Activated CD8-positive, alpha-beta memory T cell treated with anti-CD3 and anti-CD28 coated beads, Interleukin-2, amount 10 ng/mL, durations not matched to agents 7 days and 5 days (primary cell): ENCODE measurements at regions not wholly inside any gene's neighbourhood (a gene's known extent, or its start where the extent isn't known, plus 50 kb on each side); places are given as distances from the start of the nearest gene placed in this dataset.

Source experiments
- ATAC-seq: fragments of 150-1000 bp; cut with Tn5 transposase; one replicate; pipeline ENCODE4 v1.10.0; 2021; ENCODE audit warnings: moderate library complexity
- CTCF ChIA-PET: fragments of 350-600 bp; sonication (Branson Sonifier 250); formaldehyde crosslinking; loops from one replicate; lab custom pipeline; 2021; ENCODE audit warnings: antibody characterized with exemption; lab: Charles Lee
- DNase-seq: peaks from one replicate; pipeline ENCODE4 v3.0.0-alpha.2; 2020
- H3K27ac Mint-ChIP-seq: one replicate; pipeline ENCODE4 v1.8.0; 2021; ENCODE audit warnings: mild to moderate bottlenecking, mixed read lengths
- H3K27me3 Mint-ChIP-seq: one replicate; pipeline ENCODE4 v1.8.0; 2021; ENCODE audit warnings: mixed read lengths
- H3K36me3 Mint-ChIP-seq: one replicate; pipeline ENCODE4 v1.8.0; 2021; ENCODE audit warnings: mild to moderate bottlenecking, mixed read lengths
- H3K4me1 Mint-ChIP-seq: one replicate; pipeline ENCODE4 v1.8.0; 2021; ENCODE audit warnings: mixed read lengths
- H3K4me3 Mint-ChIP-seq: one replicate; pipeline ENCODE4 v1.8.0; 2021; ENCODE audit warnings: mild to moderate bottlenecking, moderate library complexity, mixed read lengths
- H3K9me3 Mint-ChIP-seq: one replicate; pipeline ENCODE4 v1.8.0; 2022; ENCODE audit warnings: low read depth, mixed read lengths

DNA sequence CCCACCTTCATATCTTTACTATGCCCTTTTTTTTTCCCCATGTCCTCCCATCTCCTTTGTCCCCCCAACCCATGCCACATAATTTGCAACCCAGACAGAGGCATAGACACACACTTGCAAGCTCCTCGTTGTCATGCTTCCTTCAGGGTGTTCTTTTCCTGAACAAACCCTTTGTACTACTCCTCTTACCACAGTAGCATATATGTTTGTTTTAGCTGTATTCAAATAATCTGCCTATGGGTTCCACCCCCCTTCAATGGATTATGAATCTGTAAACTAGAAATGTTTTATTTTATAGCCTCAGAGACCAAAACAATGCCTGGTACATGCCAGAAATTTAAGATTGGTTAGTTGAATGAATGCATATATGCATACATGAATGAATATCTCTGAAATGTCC is 307.1 kb upstream of the E2F7 start:
- H3K36me3 Mint-ChIP-seq, result no peaks in the 10 kb centered on the region
- no peak overlapping the region for H3K27ac Mint-ChIP-seq
- DNase-seq, result no peak
- CTCF ChIA-PET, result no interaction called here
- no peaks in the 10 kb centered on the region for H3K4me1 Mint-ChIP-seq
- peaks cover 2% of the 10 kb centered on the region for H3K9me3 Mint-ChIP-seq
- no peak for ATAC-seq
- H3K27me3 Mint-ChIP-seq, result no peaks in the 10 kb centered on the region
- H3K4me3 Mint-ChIP-seq, result no peak overlapping the region

DNA sequence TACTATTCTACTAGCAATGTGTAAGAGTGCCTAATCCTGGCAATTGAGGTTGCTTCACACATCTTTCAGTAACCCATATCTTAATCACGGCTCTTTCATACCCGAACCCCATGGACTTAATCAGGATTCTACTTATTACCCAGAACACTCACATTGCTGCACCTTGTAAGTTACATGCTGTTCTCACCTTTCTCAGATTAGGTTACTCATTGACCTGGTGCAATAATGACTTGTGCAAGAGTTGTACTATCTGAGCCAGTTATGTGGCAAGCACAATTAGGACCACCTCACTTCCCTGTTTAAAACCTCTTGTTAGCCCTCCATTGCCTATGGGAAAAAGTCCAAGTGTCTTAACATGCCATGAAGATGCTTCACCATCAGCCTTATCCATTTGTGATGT is 306.7 kb upstream of the E2F7 start:
- CTCF ChIA-PET, result no interaction called here
- ATAC-seq (no peak), DNase-seq (no peak)
- Mint-ChIP-seq H3K4me1 (no peaks in the 10 kb centered on the region), H3K36me3 (no peaks in the 10 kb centered on the region), H3K9me3 (peaks cover under 1% of the 10 kb centered on the region), H3K27me3 (no peaks in the 10 kb centered on the region), H3K4me3 (no peak overlapping the region), H3K27ac (no peak overlapping the region)

DNA sequence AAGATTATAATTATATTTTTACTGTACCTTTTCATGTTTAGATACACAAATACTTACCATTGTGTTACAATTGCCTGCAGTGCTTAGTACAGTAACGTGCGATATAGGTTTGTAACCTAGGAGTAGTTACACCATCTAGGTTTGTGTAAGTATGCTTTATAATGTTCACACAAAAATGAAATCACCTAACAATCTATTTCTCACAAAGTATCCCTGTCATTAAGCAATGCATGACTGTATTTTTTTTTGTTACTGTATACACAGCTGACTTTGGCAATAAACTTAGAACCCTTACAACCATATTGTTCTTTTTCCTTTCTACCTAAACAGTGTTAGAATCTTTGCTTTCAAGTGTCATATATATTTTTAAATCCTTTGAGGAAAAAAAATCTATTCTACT is 303.0 kb upstream of the E2F7 start:
- Mint-ChIP-seq H3K9me3 (no peaks in the 10 kb centered on the region), H3K27ac (no peak overlapping the region), H3K4me3 (no peak overlapping the region), H3K4me1 (no peaks in the 10 kb centered on the region), H3K36me3 (no peaks in the 10 kb centered on the region), H3K27me3 (no peaks in the 10 kb centered on the region)
- CTCF ChIA-PET, result no interaction called here
- ATAC-seq (no peak), DNase-seq (no peak)

DNA sequence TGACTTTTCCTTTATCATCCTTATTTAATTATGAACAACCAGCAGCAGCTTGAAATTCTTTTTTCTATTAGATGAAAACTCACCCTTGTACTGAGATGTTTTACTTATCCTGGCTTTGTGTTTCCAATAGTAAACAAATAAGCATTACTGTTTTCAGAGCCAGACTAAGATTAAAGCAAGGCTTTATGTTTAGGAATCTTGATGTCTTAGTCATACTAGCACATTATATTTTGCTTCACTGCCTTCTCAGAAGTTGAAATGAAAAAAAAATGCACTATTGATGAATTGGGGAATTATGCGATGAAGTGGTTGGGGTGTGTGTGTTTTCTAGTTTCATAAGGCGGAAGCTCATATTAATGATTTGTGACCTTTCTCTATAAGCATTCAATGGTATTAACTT is 301.2 kb upstream of the E2F7 start:
- no peak overlapping the region for H3K27ac Mint-ChIP-seq
- no peaks in the 10 kb centered on the region for H3K27me3 Mint-ChIP-seq
- CTCF ChIA-PET, result no interaction called here
- ATAC-seq, result no peak
- DNase-seq, result no peak
- no peaks in the 10 kb centered on the region for H3K9me3 Mint-ChIP-seq
- no peaks in the 10 kb centered on the region for H3K36me3 Mint-ChIP-seq
- H3K4me1 Mint-ChIP-seq, result no peaks in the 10 kb centered on the region
- H3K4me3 Mint-ChIP-seq, result no peak overlapping the region

DNA sequence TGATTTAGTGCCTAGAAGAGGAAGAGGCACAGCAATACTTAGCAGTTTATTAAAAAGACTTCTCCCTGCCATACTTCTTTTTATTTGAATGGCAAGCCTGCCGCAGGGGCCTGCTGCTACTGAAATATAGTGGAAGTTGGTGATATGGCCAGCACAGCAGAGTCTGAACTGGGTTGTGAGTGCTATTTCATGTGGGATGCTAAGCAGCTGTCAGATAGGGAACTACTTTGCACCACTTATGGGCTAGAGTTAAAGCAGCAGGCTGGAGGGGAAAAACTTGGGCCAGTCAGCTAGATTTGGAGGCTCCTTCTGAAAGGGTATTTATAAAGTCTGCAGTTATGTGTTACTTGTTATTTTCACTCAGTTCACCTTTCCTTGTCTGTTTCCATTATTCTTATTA is 299.0 kb upstream of the E2F7 start:
- Mint-ChIP-seq H3K9me3 (no peaks in the 10 kb centered on the region), H3K27me3 (no peaks in the 10 kb centered on the region), H3K4me3 (no peak overlapping the region), H3K36me3 (no peaks in the 10 kb centered on the region), H3K27ac (no peak overlapping the region), H3K4me1 (no peaks in the 10 kb centered on the region)
- DNase-seq (no peak), ATAC-seq (no peak)
- CTCF ChIA-PET, result no interaction called here

DNA sequence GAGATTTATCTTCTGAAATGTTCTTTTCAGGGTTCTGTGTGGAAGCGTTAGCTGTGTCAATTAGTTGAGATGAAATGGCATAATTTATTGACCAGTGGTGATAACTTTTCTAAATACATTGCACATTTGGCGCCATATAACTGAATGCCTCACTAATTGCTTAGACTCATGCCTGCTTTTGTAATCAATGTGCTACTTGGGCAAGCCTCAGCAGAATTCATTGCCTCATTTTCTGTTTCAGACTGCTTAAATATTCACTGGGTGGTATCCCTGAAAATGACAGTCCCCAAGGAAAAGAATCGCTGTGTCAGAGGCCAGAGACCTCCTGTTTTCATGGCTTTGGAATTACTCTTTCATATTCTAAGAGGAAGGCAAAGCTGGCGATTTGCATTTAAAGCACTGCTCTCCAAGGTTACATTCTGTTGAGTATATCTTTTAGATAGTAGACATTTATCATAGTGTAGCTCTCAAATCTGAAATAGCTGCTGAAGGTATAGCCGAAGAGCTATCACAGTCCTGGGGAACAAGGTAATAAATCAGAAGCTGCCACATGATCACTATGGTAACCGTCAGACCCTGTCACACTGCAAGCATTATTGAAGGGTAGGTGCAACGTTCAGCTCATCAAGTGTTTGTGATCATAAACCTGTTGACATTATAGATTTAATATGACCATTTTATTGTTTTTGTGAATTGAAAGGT is 297.3 kb upstream of the E2F7 start:
- ATAC-seq, result no peak

DNA sequence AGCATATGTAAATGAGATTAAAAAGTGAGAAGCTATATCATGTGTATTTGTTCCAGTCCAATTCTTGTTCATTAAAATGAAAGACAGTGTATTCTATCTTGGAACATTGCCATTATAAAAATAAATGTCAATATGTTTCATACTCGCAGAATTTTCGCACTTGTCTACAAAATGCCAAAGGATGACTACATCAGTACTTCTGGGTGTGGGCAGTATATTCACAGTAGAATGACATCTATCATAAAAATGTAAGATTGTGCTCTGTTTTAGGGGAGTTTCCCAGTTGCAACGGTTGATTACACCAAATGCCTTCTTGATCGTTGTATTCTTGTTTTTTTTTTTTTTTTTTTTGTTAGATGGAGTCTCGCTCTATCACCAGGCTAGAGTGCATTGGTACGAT is 292.3 kb upstream of the E2F7 start:
- CTCF ChIA-PET, result no interaction called here
- no peak for ATAC-seq

More for the DNA sequence above, 297.3 kb upstream of the E2F7 start:
- Mint-ChIP-seq H3K27ac (no peak overlapping the region), H3K36me3 (no peaks in the 10 kb centered on the region), H3K4me3 (no peak overlapping the region), H3K4me1 (no peaks in the 10 kb centered on the region), H3K9me3 (no peaks in the 10 kb centered on the region), H3K27me3 (no peaks in the 10 kb centered on the region)
- no peak for DNase-seq
- CTCF ChIA-PET, result no interaction called here

DNA sequence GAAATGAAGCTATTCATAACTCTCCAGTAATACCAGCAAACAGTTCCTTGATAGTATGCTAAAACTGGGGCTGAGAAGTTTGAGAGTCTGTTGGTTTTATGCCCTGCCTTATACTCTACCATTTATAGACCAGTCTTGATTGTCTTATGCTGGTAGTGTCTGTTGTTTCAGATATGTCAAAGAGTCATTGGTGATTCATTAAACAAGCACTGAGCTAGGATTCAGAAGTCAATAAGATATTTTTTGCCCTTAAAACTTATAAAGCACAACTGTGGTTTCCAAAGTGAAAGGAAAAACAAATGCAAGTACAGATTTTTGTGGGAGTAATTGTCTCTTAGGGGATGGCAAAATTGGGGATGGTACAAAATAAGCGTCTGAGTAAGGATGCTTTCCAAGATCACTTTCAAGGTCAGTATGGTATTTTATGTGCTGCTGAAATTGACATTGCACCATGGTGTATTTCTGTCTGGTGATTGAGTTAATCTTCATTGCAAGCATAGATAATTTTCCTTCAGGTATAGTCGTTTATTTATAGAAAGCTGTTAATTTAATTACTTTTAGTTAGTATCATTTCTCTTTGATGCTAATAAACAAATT is 289.5 kb upstream of the E2F7 start:
- H3K4me3 Mint-ChIP-seq, result no peak overlapping the region
- H3K9me3 Mint-ChIP-seq, result no peaks in the 10 kb centered on the region
- no peaks in the 10 kb centered on the region for H3K4me1 Mint-ChIP-seq
- no peak for DNase-seq
- H3K27me3 Mint-ChIP-seq, result no peaks in the 10 kb centered on the region
- H3K27ac Mint-ChIP-seq, result no peak overlapping the region
- no peak for ATAC-seq
- CTCF ChIA-PET, result no interaction called here
- H3K36me3 Mint-ChIP-seq, result no peaks in the 10 kb centered on the region

More for the DNA sequence above, 292.3 kb upstream of the E2F7 start:
- Mint-ChIP-seq H3K36me3 (no peaks in the 10 kb centered on the region), H3K4me1 (no peaks in the 10 kb centered on the region), H3K9me3 (no peaks in the 10 kb centered on the region), H3K4me3 (no peak overlapping the region), H3K27ac (no peak overlapping the region), H3K27me3 (no peaks in the 10 kb centered on the region)
- DNase-seq, result no peak

DNA sequence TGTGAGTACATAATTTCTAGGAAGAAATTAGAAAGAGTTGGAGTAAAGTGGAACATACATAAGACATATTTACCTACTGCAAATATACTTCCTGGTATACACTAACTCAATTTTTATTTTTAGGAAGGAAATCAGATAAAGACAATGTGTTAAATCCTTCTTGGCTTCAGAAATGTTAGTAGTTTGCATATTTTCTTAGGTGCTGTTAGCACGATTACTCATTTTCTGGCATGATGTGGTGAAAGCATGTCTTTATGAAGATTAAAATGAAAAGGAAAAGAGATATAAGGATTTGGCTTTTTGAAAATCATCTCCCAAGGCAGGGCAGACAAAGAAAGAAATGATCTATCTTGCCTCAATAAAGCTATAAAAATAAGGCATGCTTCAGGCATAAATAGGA is 287.6 kb upstream of the E2F7 start:
- no peak overlapping the region for H3K4me3 Mint-ChIP-seq
- ATAC-seq (no peak), DNase-seq (no peak)
- H3K27ac Mint-ChIP-seq, result no peak overlapping the region
- no peaks in the 10 kb centered on the region for H3K9me3 Mint-ChIP-seq
- CTCF ChIA-PET, result no interaction called here
- H3K4me1 Mint-ChIP-seq, result no peaks in the 10 kb centered on the region
- H3K36me3 Mint-ChIP-seq, result no peaks in the 10 kb centered on the region
- no peaks in the 10 kb centered on the region for H3K27me3 Mint-ChIP-seq

DNA sequence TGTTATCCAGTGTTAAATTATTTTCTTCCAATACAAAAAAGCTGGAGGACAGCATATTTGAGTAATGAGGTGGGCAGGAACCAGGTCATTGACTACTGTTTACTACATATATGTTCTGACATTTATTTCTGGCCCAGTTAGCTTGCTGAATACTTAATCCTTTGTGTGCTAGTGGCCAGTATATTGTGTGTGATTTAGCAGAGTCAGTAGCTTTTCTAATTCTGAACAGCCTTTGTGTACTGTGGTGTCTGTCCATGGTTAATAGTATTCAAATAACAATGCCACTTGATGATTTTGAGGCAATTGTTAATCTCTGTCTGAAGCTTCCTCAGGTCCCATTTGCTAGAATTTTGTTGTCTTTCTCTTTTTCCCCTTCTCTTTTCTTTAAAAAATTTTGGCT is 286.5 kb upstream of the E2F7 start:
- no peak for ATAC-seq
- H3K4me1 Mint-ChIP-seq, result no peaks in the 10 kb centered on the region
- no peak for DNase-seq
- H3K4me3 Mint-ChIP-seq, result no peak overlapping the region
- H3K27me3 Mint-ChIP-seq, result no peaks in the 10 kb centered on the region
- no peak overlapping the region for H3K27ac Mint-ChIP-seq
- no peaks in the 10 kb centered on the region for H3K9me3 Mint-ChIP-seq
- H3K36me3 Mint-ChIP-seq, result no peaks in the 10 kb centered on the region
- CTCF ChIA-PET, result no interaction called here

DNA sequence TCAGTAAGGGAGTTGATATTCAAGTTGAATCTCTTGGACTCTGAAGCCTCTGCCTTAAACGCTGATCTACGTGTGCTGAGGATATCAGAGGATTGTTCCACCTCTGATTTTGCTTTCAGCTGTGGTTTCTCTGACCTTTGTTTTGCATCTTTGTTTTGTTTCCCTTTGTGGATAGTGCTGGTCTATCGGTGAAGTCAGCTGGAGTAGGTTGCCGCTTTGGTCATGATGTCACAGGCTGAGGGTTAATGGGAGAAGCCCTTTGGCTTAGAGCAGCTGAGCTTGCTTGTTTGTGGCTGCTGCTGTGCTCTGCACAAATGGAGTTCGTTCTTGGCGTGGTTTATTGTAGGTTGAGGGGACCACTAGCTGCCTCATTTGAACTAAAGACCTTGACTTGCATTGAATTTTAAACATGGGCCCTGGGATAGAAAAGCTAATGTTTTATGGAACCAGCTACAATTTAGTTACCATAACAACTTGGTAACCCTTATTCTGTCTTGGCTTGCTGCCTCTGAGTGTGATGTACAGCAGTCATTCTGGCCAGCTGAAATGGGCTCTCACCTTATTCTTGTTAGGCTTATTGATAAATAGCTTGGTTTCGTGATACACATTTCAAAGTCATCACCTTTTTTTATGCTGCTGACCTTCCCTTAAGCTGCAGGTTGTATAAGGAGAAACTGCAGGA is 284.5 kb upstream of the E2F7 start:
- CTCF ChIA-PET, result no interaction called here
- Mint-ChIP-seq H3K4me3 (no peak overlapping the region), H3K27me3 (no peaks in the 10 kb centered on the region), H3K27ac (no peak overlapping the region), H3K9me3 (no peaks in the 10 kb centered on the region), H3K4me1 (no peaks in the 10 kb centered on the region), H3K36me3 (no peaks in the 10 kb centered on the region)
- no peak for ATAC-seq
- DNase-seq, result no peak

DNA sequence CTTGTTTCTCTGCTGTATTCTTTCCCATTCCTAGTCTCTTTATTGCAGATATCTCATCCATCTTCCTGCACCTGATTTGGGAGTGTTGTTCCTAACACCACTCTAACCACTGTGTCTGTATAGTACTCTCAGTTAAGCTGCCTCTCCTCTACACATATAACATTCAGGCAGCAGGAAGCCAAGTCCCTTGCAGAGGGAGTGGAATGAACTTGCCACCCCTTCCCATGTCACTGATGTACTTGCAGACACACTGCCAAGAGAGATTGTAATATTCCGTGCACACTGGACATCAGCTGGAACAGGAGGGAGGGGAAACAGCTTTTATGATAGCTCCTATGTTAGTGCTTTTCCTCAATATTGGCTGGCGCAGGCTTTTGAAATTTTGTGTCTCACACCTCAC is 281.6 kb upstream of the E2F7 start:
- Mint-ChIP-seq H3K4me3 (no peak overlapping the region), H3K36me3 (no peaks in the 10 kb centered on the region), H3K4me1 (no peaks in the 10 kb centered on the region), H3K27me3 (no peaks in the 10 kb centered on the region), H3K9me3 (no peaks in the 10 kb centered on the region), H3K27ac (no peak overlapping the region)
- ATAC-seq (no peak), DNase-seq (no peak)
- CTCF ChIA-PET, result no interaction called here

DNA sequence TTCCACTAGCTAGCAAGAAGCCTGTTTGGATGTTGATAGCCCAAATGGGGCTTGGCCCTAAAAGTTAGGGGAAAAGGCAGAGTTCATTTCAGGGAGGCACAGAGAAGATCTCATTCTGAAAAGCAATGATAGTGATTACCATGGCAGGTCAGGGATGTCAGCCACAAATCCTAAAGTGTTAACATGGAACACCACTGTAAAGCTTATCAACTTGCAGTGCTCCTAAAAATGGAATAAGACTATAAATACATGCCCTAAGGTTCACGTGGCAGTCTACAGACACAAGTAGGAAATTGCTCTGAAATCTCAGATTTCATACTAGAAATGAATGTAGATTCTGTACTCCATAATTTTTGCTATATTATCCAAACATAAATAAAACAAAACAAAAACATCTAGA is 280.0 kb upstream of the E2F7 start:
- Mint-ChIP-seq H3K4me3 (no peak overlapping the region), H3K27ac (no peak overlapping the region), H3K9me3 (no peaks in the 10 kb centered on the region), H3K4me1 (no peaks in the 10 kb centered on the region), H3K36me3 (no peaks in the 10 kb centered on the region), H3K27me3 (no peaks in the 10 kb centered on the region)
- no peak for DNase-seq
- ATAC-seq, result no peak
- CTCF ChIA-PET, result no interaction called here

DNA sequence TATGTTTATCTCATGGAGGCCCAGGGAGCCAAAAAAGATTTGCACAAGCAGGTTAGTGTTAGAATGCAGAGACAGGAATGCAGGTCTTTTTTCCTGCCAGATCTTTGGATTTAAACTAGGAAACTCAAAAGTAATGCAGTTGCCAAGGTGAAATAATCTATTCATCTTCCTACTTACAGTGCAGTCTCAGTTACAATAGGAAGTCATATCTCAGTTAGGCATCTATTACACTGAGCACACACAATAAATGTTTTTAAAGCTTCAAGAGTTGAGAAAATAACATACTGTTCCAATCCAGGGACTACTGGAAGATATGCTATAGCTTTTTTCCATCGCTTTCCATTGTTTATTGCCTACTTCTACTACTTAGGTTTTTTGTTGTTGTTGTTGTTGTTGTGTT is 279.3 kb upstream of the E2F7 start:
- H3K4me3 Mint-ChIP-seq, result no peak overlapping the region
- H3K4me1 Mint-ChIP-seq, result no peaks in the 10 kb centered on the region
- DNase-seq (no peak), ATAC-seq (no peak)
- H3K27ac Mint-ChIP-seq, result no peak overlapping the region
- CTCF ChIA-PET, result no interaction called here
- no peaks in the 10 kb centered on the region for H3K27me3 Mint-ChIP-seq
- no peaks in the 10 kb centered on the region for H3K36me3 Mint-ChIP-seq
- no peaks in the 10 kb centered on the region for H3K9me3 Mint-ChIP-seq
